GM21717 (cell line): ENCODE measurements at regions not wholly inside any gene's neighbourhood (a gene's known extent, or its start where the extent isn't known, plus 50 kb on each side); places are given as distances from the start of the nearest gene placed in this dataset.

Experiments
- ATAC-seq: cut with Tn5 transposase; IDR thresholded peaks from one replicate; pipeline ENCODE4 v1.9.1; 2021; ENCODE audit warnings: mild to moderate bottlenecking, moderate library complexity; ENCODE audit not compliant: unreplicated experiment

GRCh38 chr9:3054017-3054586 is 210.2 kb upstream of the PUM3 start:
- ATAC-seq, result no peak

- no peak for ATAC-seq
Measured at GRCh38 chr9:3049636-3050035, 205.7 kb upstream of the PUM3 start.

GRCh38 chr9:3047912-3048311 is 204.0 kb upstream of the PUM3 start:
- ATAC-seq, result no peak

- ATAC-seq, result no peak
Measured at GRCh38 chr9:3045153-3045552, 201.3 kb upstream of the PUM3 start.

GRCh38 chr9:3043369-3043768 is 199.5 kb upstream of the PUM3 start:
- no peak for ATAC-seq

- ATAC-seq, result no peak
Measured at GRCh38 chr9:3040761-3041160, 196.9 kb upstream of the PUM3 start.

- ATAC-seq, result no peak
Measured at GRCh38 chr9:3036333-3036700, 192.4 kb upstream of the PUM3 start.

GRCh38 chr9:3035579-3036332 is 191.9 kb upstream of the PUM3 start:
- ATAC-seq, result no peak

GRCh38 chr9:3032898-3033297 is 189.0 kb upstream of the PUM3 start:
- ATAC-seq, result no peak

GRCh38 chr9:3028535-3028934 is 184.6 kb upstream of the PUM3 start:
- no peak for ATAC-seq

GRCh38 chr9:3027210-3027609 is 183.3 kb upstream of the PUM3 start:
- no peak for ATAC-seq

GRCh38 chr9:3023449-3023848 is 179.6 kb upstream of the PUM3 start:
- ATAC-seq, result no peak

- ATAC-seq, result no peak
Measured at GRCh38 chr9:3018691-3019230, 174.9 kb upstream of the PUM3 start.

- no peak for ATAC-seq
Measured at GRCh38 chr9:3018071-3018470, 174.2 kb upstream of the PUM3 start.

GRCh38 chr9:3014178-3014577 is 170.3 kb upstream of the PUM3 start:
- no peak for ATAC-seq

GRCh38 chr9:3012842-3013241 is 168.9 kb upstream of the PUM3 start:
- ATAC-seq, result no peak

- no peak for ATAC-seq
Measured at GRCh38 chr9:3012245-3012644, 168.3 kb upstream of the PUM3 start.

- ATAC-seq, result no peak
Measured at GRCh38 chr9:3008091-3008490, 164.2 kb upstream of the PUM3 start.

GRCh38 chr9:3007326-3007725 is 163.4 kb upstream of the PUM3 start:
- ATAC-seq, result no peak

- ATAC-seq, result no peak
Measured at GRCh38 chr9:3006851-3007250, 163.0 kb upstream of the PUM3 start.

- ATAC-seq, result no peak
Measured at GRCh38 chr9:3004572-3004971, 160.7 kb upstream of the PUM3 start.

- ATAC-seq, result no peak
Measured at GRCh38 chr9:3001311-3001710, 157.4 kb upstream of the PUM3 start.

GRCh38 chr9:2992427-2992826 is 148.5 kb upstream of the PUM3 start:
- ATAC-seq, result no peak
